Mesenchymal stem cell (in vitro differentiated cells and primary cell): ENCODE measurements at regions not wholly inside any gene's neighbourhood (a gene's known extent, or its start where the extent isn't known, plus 50 kb on each side); places are given as distances from the start of the nearest gene placed in this dataset.

Experiments used
- DNase-seq: peaks from one replicate; pipeline ENCODE4 v3.0.0-alpha.2; 2013
- H2AFZ ChIP-seq: one replicate; pipeline ENCODE4 v1.6.1; 2013; ENCODE audit warnings: low read depth, mild to moderate bottlenecking, control low read depth, inconsistent platforms, low read length, moderate library complexity
- H2AK5ac ChIP-seq: 2 replicates; pipeline ENCODE4 v1.6.1; 2013; ENCODE audit warnings: low read length, moderate library complexity, mild to moderate bottlenecking, inconsistent platforms; ENCODE audit not compliant: severe bottlenecking
- H2BK120ac ChIP-seq: one replicate; pipeline ENCODE4 v1.6.1; 2013; ENCODE audit warnings: low read depth, mild to moderate bottlenecking, inconsistent platforms, low read length, moderate library complexity
- H2BK12ac ChIP-seq, 2 experiments: one replicate each; pipeline ENCODE4 v1.6.1; 2013; ENCODE audit warnings: inconsistent platforms in 2 of 2, low read length in 2 of 2, mild to moderate bottlenecking in 2 of 2, moderate library complexity in 2 of 2, control low read depth in 1 of 2
- H2BK15ac ChIP-seq: one replicate; pipeline ENCODE4 v1.6.1; 2013; ENCODE audit warnings: mild to moderate bottlenecking, low read depth, inconsistent platforms; ENCODE audit not compliant: poor library complexity, severe bottlenecking
- H2BK5ac ChIP-seq: 2 replicates; pipeline ENCODE4 v1.6.1; 2013; ENCODE audit warnings: low read depth, mild to moderate bottlenecking, low read length, control low read depth, inconsistent platforms; ENCODE audit not compliant: poor library complexity, severe bottlenecking
- H3K14ac ChIP-seq, 2 experiments: one replicate each; pipeline ENCODE4 v1.6.1; 2013; ENCODE audit warnings: inconsistent platforms in 2 of 2, low read length in 2 of 2, control low read depth in 1 of 2, mild to moderate bottlenecking in 1 of 2, moderate library complexity in 1 of 2
- H3K18ac ChIP-seq, 2 experiments: one replicate each; pipeline ENCODE4 v1.6.1; 2013; ENCODE audit warnings: inconsistent platforms in 2 of 2, low read length in 2 of 2, control low read depth in 1 of 2, low read depth in 1 of 2, mild to moderate bottlenecking in 1 of 2
- H3K23ac ChIP-seq, 2 experiments: one replicate each; pipeline ENCODE4 v1.6.1; 2013; ENCODE audit warnings: inconsistent platforms in 2 of 2, low read length in 2 of 2, mild to moderate bottlenecking in 2 of 2, moderate library complexity in 2 of 2, control low read depth in 1 of 2
- H3K27ac ChIP-seq: 2 replicates; pipeline ENCODE4 v1.5.1; 2013; ENCODE audit warnings: mild to moderate bottlenecking, moderate library complexity, low read length, control low read depth, inconsistent platforms; ENCODE audit not compliant: poor library complexity, severe bottlenecking
- H3K27me3 ChIP-seq, 2 experiments: 2 replicates each; pipeline versions ENCODE4 v1.6.1 to v1.7.0; 2013; ENCODE audit warnings: low read length in 2 of 2, mild to moderate bottlenecking in 2 of 2, moderate library complexity in 2 of 2, control low read depth in 1 of 2, inconsistent platforms in 1 of 2; ENCODE audit not compliant: control insufficient read depth in 1 of 2, insufficient read depth in 1 of 2
- H3K36me3 ChIP-seq, 2 experiments: 2 replicates each; pipeline versions ENCODE4 v1.6.1 to v1.7.0; 2013; ENCODE audit warnings: low read length in 2 of 2, control low read depth in 1 of 2, inconsistent platforms in 1 of 2, low read depth in 1 of 2, mild to moderate bottlenecking in 1 of 2; ENCODE audit not compliant: insufficient read depth in 2 of 2, control insufficient read depth in 1 of 2
- H3K4ac ChIP-seq, 2 experiments: one replicate each; pipeline ENCODE4 v1.6.1; 2013; ENCODE audit warnings: inconsistent platforms in 2 of 2, low read length in 2 of 2, mild to moderate bottlenecking in 2 of 2, moderate library complexity in 2 of 2, control low read depth in 1 of 2, low read depth in 1 of 2
- H3K4me1 ChIP-seq: 2 replicates; pipeline ENCODE4 v1.6.1; 2013; ENCODE audit warnings: low read depth, low read length, control low read depth; ENCODE audit not compliant: control insufficient read depth, insufficient read depth
- H3K4me2 ChIP-seq: 2 replicates; pipeline ENCODE4 v1.6.1; 2013; ENCODE audit warnings: low read length, mild to moderate bottlenecking, inconsistent platforms; ENCODE audit not compliant: poor library complexity, severe bottlenecking
- H3K4me3 ChIP-seq, 2 experiments: 2 replicates each; pipeline versions ENCODE4 v1.5.1 to v1.7.0; 2013; ENCODE audit warnings: low read length in 2 of 2, mild to moderate bottlenecking in 2 of 2, control low read depth in 1 of 2, low read depth in 1 of 2; ENCODE audit not compliant: insufficient read depth in 1 of 2
- H3K79me1 ChIP-seq: replicated peaks from 2 replicates; pipeline ENCODE4 v1.6.1; 2013; ENCODE audit warnings: mild to moderate bottlenecking, control low read depth, low read length, inconsistent platforms; ENCODE audit not compliant: poor library complexity, severe bottlenecking
- H3K9ac ChIP-seq: 2 replicates; pipeline ENCODE4 v1.7.0; 2013; ENCODE audit warnings: mild to moderate bottlenecking, low read length, moderate library complexity
- H3K9me3 ChIP-seq: 2 replicates; pipeline ENCODE4 v1.7.0; 2013; ENCODE audit warnings: mild to moderate bottlenecking, low read length; ENCODE audit not compliant: control insufficient read depth
- H4K8ac ChIP-seq: one replicate; pipeline ENCODE4 v1.6.1; 2013; ENCODE audit warnings: inconsistent platforms, mild to moderate bottlenecking, low read length, moderate library complexity
- H4K91ac ChIP-seq: one replicate; pipeline ENCODE4 v1.6.1; 2013; ENCODE audit warnings: mild to moderate bottlenecking, low read length, inconsistent platforms
- WGBS: methylation state at CpG from one replicate; pipeline ENCODE4 v1.1.7; 2013; ENCODE audit warnings: mixed read lengths; 5-methylcytosine and 5-hydroxymethylcytosine counted together

GRCh38 chr13:104327211-104327610 lies 1261.0 kb upstream of the SLC10A2 start:
- Histone ChIP-seq H3K9ac (no peak overlapping the region), H4K91ac (no peak overlapping the region), H3K9me3 (no peaks in the 10 kb centered on the region), H4K8ac (no peak overlapping the region), H3K4me2 (no peak overlapping the region), H2AK5ac (no peak overlapping the region), H2BK12ac (no peak overlapping the region), H3K79me1 (no peaks in the 10 kb centered on the region), H3K4ac (no peak overlapping the region), H3K23ac (no peak overlapping the region), H2BK15ac (no peak overlapping the region), H3K27ac (no peak overlapping the region), H3K4me1 (no peaks in the 10 kb centered on the region), H3K4me3 (no peak overlapping the region), H3K14ac (no peak overlapping the region), H3K36me3 (no peaks in the 10 kb centered on the region), H3K27me3 (no peaks in the 10 kb centered on the region), H2BK120ac (no peak overlapping the region), H3K18ac (no peak overlapping the region), H2AFZ (no peak overlapping the region), H2BK5ac (no peak overlapping the region)
- no peak for DNase-seq

- Histone ChIP-seq H3K9me3 (no peaks in the 10 kb centered on the region), H4K8ac (no peak overlapping the region), H2BK12ac (no peak overlapping the region), H3K27me3 (no peaks in the 10 kb centered on the region), H3K36me3 (no peaks in the 10 kb centered on the region), H3K18ac (no peak overlapping the region), H3K23ac (no peak overlapping the region), H3K4me3 (no peak overlapping the region), H3K27ac (no peak overlapping the region), H4K91ac (no peak overlapping the region), H3K14ac (no peak overlapping the region), H3K4ac (no peak overlapping the region), H2AK5ac (no peak overlapping the region), H3K4me1 (no peaks in the 10 kb centered on the region), H3K9ac (no peak overlapping the region), H2BK5ac (no peak overlapping the region), H3K4me2 (no peak overlapping the region), H3K79me1 (no peaks in the 10 kb centered on the region), H2BK120ac (no peak overlapping the region), H2AFZ (no peak overlapping the region), H2BK15ac (no peak overlapping the region)
- WGBS, result 90% methylated on average over 6 of the region's 6 CpGs
- no peak for DNase-seq
These were observed 1260.3 kb upstream of the SLC10A2 start for GRCh38 chr13:104326523-104326922.

DNA sequence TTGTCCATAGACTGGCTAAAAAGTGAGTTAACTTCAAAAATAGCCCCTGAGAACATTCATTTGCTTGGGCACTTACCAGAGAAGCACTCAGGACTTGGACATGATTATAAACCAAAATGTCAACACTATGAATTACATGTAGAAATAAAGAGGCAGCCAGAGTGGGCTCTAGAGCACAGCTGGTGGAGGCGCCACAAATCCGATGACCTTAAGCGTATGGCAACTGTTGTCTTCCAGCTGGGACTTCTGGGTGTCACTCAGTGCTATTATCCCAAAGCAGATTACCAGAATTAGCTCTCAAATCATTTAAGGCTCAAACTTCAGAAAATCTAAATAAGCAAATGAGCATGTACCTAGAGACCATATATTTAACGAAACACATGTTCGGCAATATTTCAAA lies 1255.5 kb upstream of the SLC10A2 start:
- Histone ChIP-seq H3K4me3 (no peak overlapping the region), H3K14ac (no peak overlapping the region), H3K36me3 (no peaks in the 10 kb centered on the region), H3K79me1 (no peaks in the 10 kb centered on the region), H2AK5ac (no peak overlapping the region), H3K23ac (no peak overlapping the region), H2BK120ac (no peak overlapping the region), H3K9ac (no peak overlapping the region), H2AFZ (no peak overlapping the region), H3K9me3 (no peaks in the 10 kb centered on the region), H2BK12ac (no peak overlapping the region), H3K4me2 (no peak overlapping the region), H3K27me3 (no peaks in the 10 kb centered on the region), H3K4ac (no peak overlapping the region), H3K18ac (no peak overlapping the region), H3K27ac (no peak overlapping the region), H2BK15ac (no peak overlapping the region), H4K91ac (no peak overlapping the region), H3K4me1 (no peaks in the 10 kb centered on the region), H4K8ac (no peak overlapping the region), H2BK5ac (no peak overlapping the region)
- DNase-seq, result no peak
- 99% methylated on average over 3 of the region's 5 CpGs for WGBS

GRCh38 chr13:104320446-104320845 lies 1254.2 kb upstream of the SLC10A2 start:
- Histone ChIP-seq H3K18ac (no peak overlapping the region), H3K27ac (no peak overlapping the region), H3K27me3 (no peaks in the 10 kb centered on the region), H3K9ac (no peak overlapping the region), H3K4me3 (no peak overlapping the region), H4K91ac (no peak overlapping the region), H3K4ac (no peak overlapping the region), H3K36me3 (no peaks in the 10 kb centered on the region), H2BK15ac (no peak overlapping the region), H3K4me1 (no peaks in the 10 kb centered on the region), H2AK5ac (peak overlapping the region; percentile 59), H2BK5ac (no peak overlapping the region), H3K23ac (no peak overlapping the region), H3K14ac (no peak overlapping the region), H3K9me3 (no peaks in the 10 kb centered on the region), H2AFZ (no peak overlapping the region), H3K79me1 (no peaks in the 10 kb centered on the region), H2BK120ac (no peak overlapping the region), H4K8ac (no peak overlapping the region), H3K4me2 (no peak overlapping the region), H2BK12ac (no peak overlapping the region)
- 100% methylated on average over 1 of the region's 3 CpGs for WGBS
- no peak for DNase-seq
